ENCODE measurements at regions not wholly inside any gene's neighbourhood (a gene's known extent, or its start where the extent isn't known, plus 50 kb on each side); places are given as distances from the start of the nearest gene placed in this dataset.

- no peak for DNase-seq (ENCODE audit: low read depth in 2 of 3, low spot score in 2 of 3)
These were observed 360.3 kb upstream of the TBL1XR1 start for GRCh38 chr3:177557548-177557947.

- no peak for DNase-seq (ENCODE audit: low read depth in 2 of 3, low spot score in 2 of 3)
These were observed 364.1 kb upstream of the TBL1XR1 start for GRCh38 chr3:177561365-177561764.

- no peak for DNase-seq (ENCODE audit: low read depth in 2 of 3, low spot score in 2 of 3)
These were observed 364.6 kb upstream of the TBL1XR1 start for GRCh38 chr3:177561769-177562392.

GRCh38 chr3:177563243-177563780 is 366.0 kb upstream of the TBL1XR1 start:
- DNase-seq (ENCODE audit: low read depth in 2 of 3, low spot score in 2 of 3), result no peak

GRCh38 chr3:177563792-177564191 is 366.5 kb upstream of the TBL1XR1 start:
- no peak for DNase-seq (ENCODE audit: low read depth in 2 of 3, low spot score in 2 of 3)

- no peak for DNase-seq (ENCODE audit: low read depth in 2 of 3, low spot score in 2 of 3)
These were observed 368.7 kb upstream of the TBL1XR1 start for GRCh38 chr3:177565981-177566380.

- no peak for DNase-seq (ENCODE audit: low read depth in 2 of 3, low spot score in 2 of 3)
These were observed 370.6 kb upstream of the TBL1XR1 start for GRCh38 chr3:177567833-177568232.

- DNase-seq (ENCODE audit: low read depth in 2 of 3, low spot score in 2 of 3), result no peak
These were observed 371.9 kb upstream of the TBL1XR1 start for GRCh38 chr3:177569193-177569592.

GRCh38 chr3:177569875-177570657 is 372.8 kb upstream of the TBL1XR1 start:
- no peak for DNase-seq (ENCODE audit: low read depth in 2 of 3, low spot score in 2 of 3)

- DNase-seq (ENCODE audit: low read depth in 2 of 3, low spot score in 2 of 3), result no peak
These were observed 374.1 kb upstream of the TBL1XR1 start for GRCh38 chr3:177571271-177571943.

GRCh38 chr3:177571944-177572315 is 374.6 kb upstream of the TBL1XR1 start:
- DNase-seq (ENCODE audit: low read depth in 2 of 3, low spot score in 2 of 3), result no peak

- DNase-seq (ENCODE audit: low read depth in 2 of 3, low spot score in 2 of 3), result no peak
These were observed 377.1 kb upstream of the TBL1XR1 start for GRCh38 chr3:177574222-177574856.

- DNase-seq (ENCODE audit: low read depth in 2 of 3, low spot score in 2 of 3), result no peak
These were observed 379.5 kb upstream of the TBL1XR1 start for GRCh38 chr3:177576746-177577145.

- DNase-seq (ENCODE audit: low read depth in 2 of 3, low spot score in 2 of 3), result no peak
These were observed 381.2 kb upstream of the TBL1XR1 start for GRCh38 chr3:177578488-177578887.

GRCh38 chr3:177579419-177579818 is 382.1 kb upstream of the TBL1XR1 start:
- DNase-seq (ENCODE audit: low read depth in 2 of 3, low spot score in 2 of 3), result no peak

GRCh38 chr3:177580437-177580836 is 383.2 kb upstream of the TBL1XR1 start:
- no peak for DNase-seq (ENCODE audit: low read depth in 2 of 3, low spot score in 2 of 3)

GRCh38 chr3:177585271-177585670 is 388.0 kb upstream of the TBL1XR1 start:
- no peak for DNase-seq (ENCODE audit: low read depth in 2 of 3, low spot score in 2 of 3)

- DNase-seq (ENCODE audit: low read depth in 2 of 3, low spot score in 2 of 3), result no peak
These were observed 391.9 kb upstream of the TBL1XR1 start for GRCh38 chr3:177589041-177589650.

GRCh38 chr3:177589911-177590381 is 392.7 kb upstream of the TBL1XR1 start:
- DNase-seq (ENCODE audit: low read depth in 2 of 3, low spot score in 2 of 3), result no peak

GRCh38 chr3:177590826-177591225 is 393.5 kb upstream of the TBL1XR1 start:
- DNase-seq (ENCODE audit: low read depth in 2 of 3, low spot score in 2 of 3), result no peak

- DNase-seq (ENCODE audit: low read depth in 2 of 3, low spot score in 2 of 3), result no peak
These were observed 394.1 kb upstream of the TBL1XR1 start for GRCh38 chr3:177591379-177591778.

Measured in activated CD8-positive, alpha-beta memory T cell treated with anti-CD3 and anti-CD28 coated beads for 48 hours (primary cell).